A172 (cell line): ENCODE measurements at regions not wholly inside any gene's neighbourhood (a gene's known extent, or its start where the extent isn't known, plus 50 kb on each side); places are given as distances from the start of the nearest gene placed in this dataset.
"Not testable (repeated sequence)": the region's sequence is repeated elsewhere in the genome, so short reads cannot be mapped to it uniquely, and the experiment has no call there.

ENCODE experiments used
- DNase-seq: peaks from one replicate; pipeline ENCODE4 v3.0.0-alpha.2; 2015; ENCODE audit warnings: low spot score

DNA sequence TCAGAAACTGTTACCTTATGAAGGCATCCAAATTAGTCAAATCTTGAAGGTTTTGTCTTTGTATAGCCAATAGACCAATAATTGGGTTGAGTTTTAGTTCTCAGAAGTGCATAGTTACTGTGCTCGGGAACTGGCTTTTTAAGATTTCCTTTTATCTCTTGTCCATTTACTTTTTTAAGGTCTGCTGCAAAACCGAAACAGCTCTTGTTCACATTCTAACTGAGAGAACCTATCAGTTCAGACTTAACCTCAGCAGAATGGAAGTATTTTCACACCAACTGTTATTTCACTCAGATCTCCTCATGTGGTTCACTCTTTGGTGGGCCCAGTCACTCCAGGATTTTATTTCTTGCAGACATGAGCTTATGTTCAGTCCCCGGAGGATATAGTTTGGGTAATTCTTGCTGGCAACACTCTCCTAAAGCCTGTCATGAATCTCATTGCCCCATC lies 55.5 kb downstream of the TPBG start:
- DNase-seq, result no peak

DNA sequence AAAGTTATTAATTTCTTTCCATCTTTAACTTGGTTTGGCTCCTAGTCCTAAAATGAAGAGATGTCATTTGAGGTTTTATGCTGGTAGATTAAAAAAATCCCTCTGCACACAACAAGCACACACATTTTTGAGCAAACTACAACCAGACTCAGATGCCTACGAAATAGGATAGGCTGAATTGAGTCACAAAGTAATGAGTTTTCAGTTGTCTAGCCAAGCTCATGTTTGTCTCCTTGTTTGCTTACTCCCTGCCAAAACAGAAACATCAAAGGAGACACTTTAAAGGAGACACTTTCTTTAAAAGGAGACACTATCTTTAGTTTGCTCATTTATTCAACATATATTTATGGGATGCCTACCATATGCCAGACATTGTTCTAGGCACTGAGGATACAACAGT lies 56.2 kb downstream of the TPBG start:
- no peak for DNase-seq

GRCh38 chr6:82430611-82431010 lies 67.0 kb downstream of the TPBG start:
- no peak for DNase-seq

DNA sequence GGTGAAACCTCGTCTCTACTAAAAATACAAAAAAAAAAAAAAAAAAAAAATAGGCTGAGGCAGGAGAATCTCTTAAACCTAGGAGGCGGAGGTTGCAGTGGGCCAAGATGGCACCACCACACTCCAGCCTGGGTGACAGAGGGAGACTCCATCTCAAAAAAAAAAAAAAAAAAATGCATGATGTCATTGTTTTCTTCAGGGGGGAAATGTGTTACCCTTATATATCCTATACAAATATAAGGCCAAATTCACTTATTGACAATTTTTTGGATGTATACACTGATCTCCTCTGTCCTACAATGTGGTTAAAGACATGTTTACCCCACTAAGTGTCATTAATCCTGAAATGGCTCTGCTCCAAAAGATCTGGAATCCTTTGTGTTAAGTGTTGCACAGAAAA lies 73.1 kb downstream of the TPBG start:
- no peak for DNase-seq

DNA sequence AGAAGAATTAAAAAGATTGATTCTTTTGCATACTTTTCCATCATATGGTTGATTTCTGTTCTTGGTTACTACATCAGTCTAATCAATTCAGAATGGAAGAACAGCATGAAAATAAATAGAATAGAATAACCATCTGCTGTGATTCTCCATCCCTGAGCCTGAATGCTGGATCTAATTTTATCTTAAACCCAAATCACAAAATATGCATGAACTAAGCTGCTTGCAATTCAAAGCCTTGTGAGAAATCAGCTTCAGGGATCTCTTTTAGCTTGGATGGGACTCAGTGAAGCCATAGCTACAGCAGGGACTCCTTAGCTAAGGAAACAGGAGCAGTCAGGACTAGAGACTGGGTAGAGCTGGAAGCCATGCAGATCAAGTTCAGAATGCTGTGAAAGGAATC lies 74.1 kb downstream of the TPBG start:
- DNase-seq, result no peak

DNA sequence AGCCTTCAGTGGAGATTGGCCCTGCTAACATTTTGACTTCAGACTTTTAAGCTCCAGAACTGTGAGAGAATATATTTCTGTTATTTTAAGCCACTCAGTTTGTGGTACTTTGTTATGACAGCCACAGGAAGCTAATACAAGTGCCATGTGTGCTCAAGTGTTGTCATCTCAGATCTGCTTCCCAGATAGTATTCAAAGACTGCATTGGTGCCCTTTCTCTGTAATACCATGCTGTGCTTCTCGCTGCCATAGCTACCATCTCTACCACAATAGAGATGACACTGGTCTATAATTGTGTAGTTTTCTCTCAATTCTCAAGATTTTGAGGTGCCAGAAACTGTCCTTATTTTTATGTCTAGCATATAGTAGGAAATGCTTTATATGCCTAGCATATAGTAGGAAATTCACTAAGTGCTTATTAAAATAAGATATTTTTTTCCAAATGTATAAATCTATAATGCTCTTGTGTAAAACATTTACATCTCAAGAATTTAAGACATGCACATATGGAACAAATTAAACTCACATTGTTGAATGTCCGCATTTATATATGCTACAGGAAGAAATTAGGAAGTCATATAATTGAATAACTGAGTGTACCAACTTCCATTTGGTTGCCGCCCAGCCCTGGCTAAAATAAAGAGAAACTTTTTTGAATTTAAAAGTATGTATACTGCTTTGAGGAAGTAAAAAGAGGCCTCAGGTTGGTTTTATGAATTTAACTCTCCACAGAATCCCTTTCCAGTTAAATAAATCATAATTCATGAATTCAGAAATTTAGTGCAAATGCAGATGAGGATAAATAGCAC lies 77.6 kb downstream of the TPBG start:
- DNase-seq, result no peak

GRCh38 chr6:82442061-82442719 lies 78.6 kb downstream of the TPBG start:
- no peak for DNase-seq

GRCh38 chr6:82458147-82458546 lies 94.5 kb downstream of the TPBG start:
- DNase-seq, result no peak

DNA sequence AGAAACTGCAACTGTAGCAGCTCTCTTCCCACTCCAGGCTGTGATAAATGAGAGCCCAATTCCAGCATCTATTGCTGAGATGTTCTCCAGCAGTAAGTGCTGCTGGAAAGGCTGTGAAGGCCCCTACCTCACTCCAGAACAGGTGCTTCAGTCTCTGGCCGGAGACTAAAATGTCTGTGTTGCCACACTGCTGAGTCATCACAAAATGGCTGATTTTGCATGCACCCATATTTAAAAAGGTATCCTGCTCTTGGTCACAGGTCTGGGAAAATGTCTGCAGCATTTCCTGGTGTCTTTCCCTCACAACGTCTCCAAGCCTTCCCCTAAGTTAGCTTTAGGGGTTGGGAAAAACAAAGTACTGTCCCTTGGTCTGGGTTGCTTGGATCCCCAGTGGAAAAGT lies 95.1 kb downstream of the TPBG start:
- no peak for DNase-seq

DNA sequence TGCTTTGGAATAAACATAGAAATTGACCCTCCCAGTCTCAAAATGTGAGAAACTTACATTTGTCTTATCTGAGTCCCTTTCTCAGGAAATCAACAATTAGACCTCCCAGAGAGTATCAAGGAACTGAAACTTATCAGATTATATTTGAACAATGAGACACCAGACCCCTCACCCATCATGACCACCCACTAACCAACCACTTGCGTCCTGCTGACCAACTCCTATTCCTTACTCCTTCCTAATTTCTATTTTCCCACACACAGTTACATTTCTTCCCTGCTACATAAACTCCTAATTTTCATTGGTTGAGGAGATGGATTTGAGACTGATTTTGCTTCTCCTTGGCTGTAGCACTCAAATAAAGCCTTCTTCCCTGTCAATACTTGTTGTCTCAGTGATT lies 97.9 kb downstream of the TPBG start:
- no peak for DNase-seq

DNA sequence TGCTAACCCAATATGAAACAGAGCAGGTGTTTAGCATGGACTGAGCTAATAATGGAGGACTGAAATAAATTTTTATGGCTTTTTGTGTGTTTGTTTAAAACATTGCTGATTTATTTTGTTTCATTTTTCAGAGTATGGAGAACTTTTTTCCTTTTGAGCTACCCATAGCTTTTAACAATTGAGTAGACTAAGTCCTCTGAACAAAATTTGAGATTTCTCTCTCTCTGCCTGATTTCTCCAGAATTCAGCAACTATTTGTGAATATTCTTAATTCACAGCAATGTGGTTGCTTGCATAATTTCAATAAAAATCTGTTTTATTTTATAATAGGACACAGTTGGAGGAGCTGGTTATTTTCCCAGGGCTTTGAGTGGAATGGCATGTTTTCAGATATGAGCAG lies 103.7 kb downstream of the TPBG start:
- no peak for DNase-seq

DNA sequence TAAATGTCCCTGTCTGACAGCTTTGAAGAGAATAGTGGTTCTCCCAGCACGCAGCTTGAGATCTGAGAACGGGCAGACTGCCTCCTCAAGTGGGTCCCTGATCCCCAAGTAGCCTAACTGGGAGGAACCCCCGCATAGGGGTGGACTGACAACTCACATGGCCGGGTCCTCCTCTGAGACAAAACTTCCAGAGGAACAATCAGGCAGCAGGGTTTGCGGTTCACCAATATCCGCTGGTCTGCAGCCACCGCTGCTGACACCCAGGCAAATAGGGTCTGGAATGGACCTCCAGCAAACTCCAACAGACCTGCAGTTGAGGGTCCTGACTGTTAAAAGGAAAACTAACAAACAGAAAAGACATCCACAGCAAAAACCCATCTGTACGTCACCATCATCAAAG lies 106.5 kb downstream of the TPBG start:
- DNase-seq, result not testable (repeated sequence)

GRCh38 chr6:82475106-82475505 lies 111.5 kb downstream of the TPBG start:
- not testable (repeated sequence) for DNase-seq

GRCh38 chr6:82484001-82484400 lies 120.4 kb downstream of the TPBG start:
- DNase-seq, result no peak

DNA sequence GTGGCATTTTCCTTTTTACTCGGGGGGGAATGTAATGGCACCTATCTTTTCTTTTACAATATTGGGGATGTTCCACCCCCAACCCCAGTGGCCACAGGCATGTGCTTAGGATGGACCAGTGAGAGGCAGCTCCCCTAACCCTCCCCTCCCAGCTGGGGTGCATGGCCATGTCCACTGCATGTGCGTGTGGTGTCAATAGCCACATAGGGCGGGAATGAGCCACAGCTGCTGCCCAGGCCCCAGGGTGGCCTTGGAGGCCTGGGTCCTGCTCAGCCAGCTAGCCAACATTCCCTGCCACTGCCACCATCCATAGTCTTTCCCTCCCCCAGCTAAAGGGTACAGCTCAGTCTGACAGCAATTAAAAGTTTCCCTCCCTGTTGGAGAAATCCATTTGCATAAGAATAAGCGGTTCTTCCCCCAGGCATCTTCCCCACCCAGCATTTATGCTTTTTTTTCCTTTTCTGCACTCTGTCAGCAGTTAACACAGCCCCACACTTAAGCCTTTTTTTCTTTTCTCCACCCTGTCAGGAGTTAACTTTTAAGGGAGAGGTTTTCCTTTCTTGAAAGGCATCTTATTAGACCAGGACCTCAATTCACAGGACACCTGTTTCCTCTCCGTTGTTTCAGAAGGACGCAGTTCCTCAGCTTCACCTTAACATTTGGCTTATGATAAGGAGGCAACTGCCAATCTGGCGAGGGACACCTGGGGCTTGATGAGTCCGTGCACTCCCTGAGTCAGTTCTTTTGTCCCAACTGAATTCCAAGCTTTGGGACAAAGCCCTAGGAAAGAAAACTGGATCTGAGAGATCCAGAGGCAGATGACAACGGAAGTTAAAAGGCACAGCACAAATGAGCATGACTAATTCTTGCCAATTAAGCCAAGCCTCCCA lies 121.4 kb downstream of the TPBG start:
- no peak for DNase-seq

DNA sequence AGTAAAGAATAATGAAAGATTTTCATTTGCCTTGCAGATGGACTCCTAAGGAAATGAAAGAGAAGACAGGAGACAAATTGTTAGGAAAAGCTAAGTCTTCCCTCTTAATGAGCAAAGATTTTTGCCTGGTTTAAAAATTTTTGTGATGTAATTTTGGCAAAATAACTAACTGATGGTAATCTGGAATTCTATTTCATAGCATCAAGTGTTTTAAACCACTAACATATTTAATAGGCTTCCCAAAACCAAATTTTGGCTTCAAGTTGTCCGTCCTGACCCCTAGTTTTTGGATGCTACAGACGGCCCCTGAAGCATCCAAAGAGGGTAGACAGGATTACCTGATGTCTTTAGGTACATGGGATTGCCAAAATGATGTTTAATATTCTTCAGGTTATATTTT lies 124.3 kb downstream of the TPBG start:
- no peak for DNase-seq

DNA sequence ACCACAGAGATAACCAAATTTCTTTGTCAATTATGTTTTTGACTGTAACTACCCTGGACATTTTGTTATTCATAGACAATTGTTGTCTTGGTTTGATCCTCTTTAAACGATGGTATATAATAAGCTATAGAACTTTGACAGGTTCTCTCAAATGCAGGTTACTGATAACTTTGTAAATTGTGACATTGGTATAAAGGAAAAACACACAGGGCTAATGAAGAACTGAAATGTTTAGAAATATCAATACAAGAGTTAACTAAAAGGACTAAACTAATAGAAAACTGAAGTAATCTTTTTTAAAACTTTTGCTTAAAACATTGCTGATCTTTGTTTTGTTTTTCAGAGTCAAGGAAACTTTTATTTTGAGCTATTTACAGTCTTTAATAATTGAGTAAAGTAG lies 124.8 kb downstream of the TPBG start:
- no peak for DNase-seq

GRCh38 chr6:82492134-82492533 lies 128.5 kb downstream of the TPBG start:
- no peak for DNase-seq

DNA sequence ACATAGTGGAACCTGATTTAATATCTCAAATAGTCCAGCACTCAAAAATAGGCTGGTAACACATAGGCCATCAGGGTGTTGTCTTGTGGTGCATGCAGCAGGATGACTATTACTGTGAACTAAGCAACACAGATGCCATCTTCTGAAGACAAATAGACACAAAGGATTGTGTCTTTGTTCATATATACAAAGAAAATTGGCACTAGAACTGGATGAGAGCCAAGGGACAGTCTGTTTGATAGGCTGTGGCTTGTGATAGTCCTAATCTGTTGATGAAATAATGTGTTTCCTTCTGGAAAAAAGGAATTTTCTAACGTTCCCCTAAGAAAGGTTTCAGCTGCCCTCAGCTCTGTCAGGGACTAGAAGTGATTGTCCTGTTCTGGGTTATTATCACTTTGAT lies 129.8 kb downstream of the TPBG start:
- DNase-seq, result no peak

DNA sequence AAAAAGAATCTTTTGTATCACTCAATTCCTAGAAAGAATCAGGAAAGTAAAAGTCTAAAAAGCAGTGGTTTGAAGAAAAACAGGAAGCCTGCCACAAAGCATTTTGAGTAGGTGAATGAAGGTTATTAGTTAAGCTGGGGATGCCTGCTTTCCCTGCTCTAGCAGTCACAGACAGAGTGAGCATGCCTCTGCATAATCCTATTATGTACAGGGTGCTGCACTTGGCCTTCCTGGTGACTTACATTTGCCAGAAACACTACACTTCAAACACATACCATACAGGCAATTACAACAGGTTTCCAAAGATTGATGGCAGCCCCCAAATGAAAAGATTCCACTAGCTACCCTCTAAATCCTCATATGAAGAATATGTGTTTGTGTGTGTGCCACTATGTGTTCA lies 130.8 kb downstream of the TPBG start:
- no peak for DNase-seq

- DNase-seq, result not testable (repeated sequence)
Measured at GRCh38 chr6:82501901-82502300, 138.3 kb downstream of the TPBG start.

GRCh38 chr6:82506526-82506925 lies 142.9 kb downstream of the TPBG start:
- DNase-seq, result no peak

- DNase-seq, result no peak
Measured at GRCh38 chr6:82507112-82507511, 143.5 kb downstream of the TPBG start.
